Activated CD8-positive, alpha-beta T cell treated with anti-CD3 and anti-CD28 coated beads for 36 hours (primary cell): ENCODE measurements at regions not wholly inside any gene's neighbourhood (a gene's known extent, or its start where the extent isn't known, plus 50 kb on each side); places are given as distances from the start of the nearest gene placed in this dataset.
A peak's percentile ranks its signal among the peaks of the same experiment; 100 is the strongest.

Experiments used
- ATAC-seq: fragments of 200-7000 bp; cut with Tn5 transposase; one replicate; pipeline ENCODE4 v1.10.0; 2021; ENCODE audit warnings: mild to moderate bottlenecking, moderate library complexity
- CTCF ChIA-PET: fragments of 350-600 bp; sonication (Branson Sonifier 250); formaldehyde crosslinking; loops from one replicate; lab custom pipeline; 2021; ENCODE audit warnings: antibody characterized with exemption; lab: Charles Lee
- POLR2A ChIA-PET: fragments of 350-600 bp; sonication (Branson Sonifier 250); formaldehyde crosslinking; loops from one replicate; lab custom pipeline; 2021; ENCODE audit warnings: antibody characterized with exemption; lab: Charles Lee
- DNase-seq: peaks from one replicate; pipeline ENCODE4 v3.0.0-alpha.2; 2020
- H3K27ac Mint-ChIP-seq: one replicate; pipeline ENCODE4 v1.8.0; 2021; ENCODE audit warnings: mild to moderate bottlenecking, mixed read lengths
- H3K27me3 Mint-ChIP-seq: one replicate; pipeline ENCODE4 v1.8.0; 2021; ENCODE audit warnings: mixed read lengths
- H3K36me3 Mint-ChIP-seq: one replicate; pipeline ENCODE4 v1.8.0; 2021; ENCODE audit warnings: low read depth, mixed read lengths
- H3K4me1 Mint-ChIP-seq: one replicate; pipeline ENCODE4 v1.8.0; 2021; ENCODE audit warnings: low read depth, mixed read lengths
- H3K4me3 Mint-ChIP-seq: one replicate; pipeline ENCODE4 v1.8.0; 2021; ENCODE audit warnings: mild to moderate bottlenecking, moderate library complexity, mixed read lengths
- H3K9me3 Mint-ChIP-seq: one replicate; pipeline ENCODE4 v1.8.0; 2021; ENCODE audit warnings: mixed read lengths
- intact Hi-C: fragments of 100-400 bp; cut with micrococcal nuclease; formaldehyde crosslinking; loops from one replicate; pipeline ENCODE4 v1.10.0; 2022
- TF ChIP-seq, protein P1 (sequence below): fragments of 200-600 bp; IDR thresholded peaks from one replicate; pipeline ENCODE4 v1.8.0; 2022; ENCODE audit warnings: antibody characterized with exemption, mild to moderate bottlenecking

DNA sequence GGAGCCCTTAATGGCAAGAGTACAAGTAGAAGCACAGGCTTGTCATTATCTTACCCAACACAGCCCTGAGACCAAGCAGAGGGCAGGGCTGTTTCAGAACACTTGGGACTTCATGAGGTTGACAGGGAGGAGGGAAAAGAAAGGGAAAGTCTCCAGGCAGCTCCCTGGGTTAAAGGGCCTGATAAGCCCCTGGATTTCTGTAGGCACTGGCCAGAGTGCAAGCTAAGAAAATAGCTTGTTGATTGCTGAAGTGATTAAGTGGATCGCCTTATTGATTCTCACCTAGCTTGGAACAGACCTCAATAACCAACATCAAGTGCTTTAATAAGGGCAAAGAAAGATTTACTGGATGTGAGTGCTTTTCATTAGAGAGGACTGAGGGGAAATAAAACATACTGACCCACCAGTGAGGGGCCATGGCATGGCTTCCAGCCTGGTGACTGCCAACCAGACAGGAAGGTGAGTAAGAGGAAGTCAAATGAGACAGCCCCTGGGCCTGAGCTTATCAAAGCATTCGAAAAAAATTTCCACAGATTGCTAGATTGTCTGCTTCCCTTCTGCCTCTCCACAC is 121.4 kb upstream of the NFIA start:
- H3K4me1 Mint-ChIP-seq = no peaks in the 10 kb centered on the region
- no peak for ATAC-seq
- intact Hi-C loops = no loop called here
- peaks cover 9% of the 10 kb centered on the region for H3K27me3 Mint-ChIP-seq
- peak; percentile 2 for DNase-seq
- H3K9me3 Mint-ChIP-seq = peaks cover 8% of the 10 kb centered on the region
- H3K27ac Mint-ChIP-seq = no peak overlapping the region
- TF ChIP-seq, protein P1, sequence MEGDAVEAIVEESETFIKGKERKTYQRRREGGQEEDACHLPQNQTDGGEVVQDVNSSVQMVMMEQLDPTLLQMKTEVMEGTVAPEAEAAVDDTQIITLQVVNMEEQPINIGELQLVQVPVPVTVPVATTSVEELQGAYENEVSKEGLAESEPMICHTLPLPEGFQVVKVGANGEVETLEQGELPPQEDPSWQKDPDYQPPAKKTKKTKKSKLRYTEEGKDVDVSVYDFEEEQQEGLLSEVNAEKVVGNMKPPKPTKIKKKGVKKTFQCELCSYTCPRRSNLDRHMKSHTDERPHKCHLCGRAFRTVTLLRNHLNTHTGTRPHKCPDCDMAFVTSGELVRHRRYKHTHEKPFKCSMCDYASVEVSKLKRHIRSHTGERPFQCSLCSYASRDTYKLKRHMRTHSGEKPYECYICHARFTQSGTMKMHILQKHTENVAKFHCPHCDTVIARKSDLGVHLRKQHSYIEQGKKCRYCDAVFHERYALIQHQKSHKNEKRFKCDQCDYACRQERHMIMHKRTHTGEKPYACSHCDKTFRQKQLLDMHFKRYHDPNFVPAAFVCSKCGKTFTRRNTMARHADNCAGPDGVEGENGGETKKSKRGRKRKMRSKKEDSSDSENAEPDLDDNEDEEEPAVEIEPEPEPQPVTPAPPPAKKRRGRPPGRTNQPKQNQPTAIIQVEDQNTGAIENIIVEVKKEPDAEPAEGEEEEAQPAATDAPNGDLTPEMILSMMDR = no peak
- H3K4me3 Mint-ChIP-seq = no peak overlapping the region
- CTCF ChIA-PET = no interaction called here
- POLR2A ChIA-PET = no interaction called here
- peaks cover 4% of the 10 kb centered on the region for H3K36me3 Mint-ChIP-seq

DNA sequence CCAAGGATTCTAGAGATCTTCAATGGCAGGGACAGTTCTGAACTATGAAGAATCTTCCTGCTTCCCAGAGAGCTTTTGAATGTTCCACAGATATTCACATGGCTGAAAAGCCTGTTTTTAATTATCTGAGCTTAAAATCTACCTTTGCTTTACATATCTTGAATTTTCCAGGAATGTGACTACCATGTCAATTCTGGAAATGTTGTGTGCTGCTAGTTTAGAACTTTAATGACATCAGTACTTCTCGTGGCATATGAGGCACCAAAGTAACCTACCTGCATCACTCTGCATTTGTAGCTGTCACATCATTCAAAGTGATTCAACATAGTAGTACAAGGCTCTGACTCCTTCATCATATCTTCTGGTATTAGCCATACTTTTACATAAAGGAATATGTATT is 122.7 kb upstream of the NFIA start:
- peaks cover 9% of the 10 kb centered on the region for H3K27me3 Mint-ChIP-seq
- ChIA-PET POLR2A (interaction anchor here (1.2 kb wide), 1 partner anchor 44 kb away, joined by 3 read pairs; no protein-coding TSS in a partner anchor), CTCF (interaction anchor here (0.6 kb wide), 1 partner anchor 685 kb away, joined by 3 read pairs; no protein-coding TSS in a partner anchor)
- H3K9me3 Mint-ChIP-seq = peaks cover 2% of the 10 kb centered on the region
- DNase-seq = no peak
- H3K4me1 Mint-ChIP-seq = no peaks in the 10 kb centered on the region
- no peak overlapping the region for H3K27ac Mint-ChIP-seq
- TF ChIP-seq, protein P1 = no peak
- ATAC-seq = no peak
- intact Hi-C loops = no loop called here
- no peaks in the 10 kb centered on the region for H3K36me3 Mint-ChIP-seq
- no peak overlapping the region for H3K4me3 Mint-ChIP-seq

DNA sequence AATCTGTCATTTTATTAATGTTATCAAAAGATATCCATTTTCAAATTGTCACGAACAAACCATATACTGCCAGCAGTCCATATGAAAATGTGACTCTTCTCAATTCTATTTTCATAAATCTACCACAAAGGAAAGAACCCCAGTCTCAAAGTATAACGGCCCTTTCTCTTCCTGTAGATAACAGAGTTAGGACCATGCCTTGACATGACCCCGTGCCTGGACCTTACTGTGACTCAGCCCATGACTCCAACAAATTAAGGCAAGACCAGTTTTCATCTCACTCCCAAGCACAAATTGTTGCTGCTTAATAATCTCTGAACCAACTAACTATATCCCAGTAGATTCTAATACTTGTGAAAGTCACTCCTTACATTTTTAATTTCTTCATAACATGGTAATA is 124.4 kb upstream of the NFIA start:
- DNase-seq = no peak
- ChIA-PET CTCF (interaction anchor here (0.6 kb wide), 1 partner anchor 1241 kb away, joined by 3 read pairs; no protein-coding TSS in a partner anchor), POLR2A (no interaction called here)
- no peak for ATAC-seq
- H3K36me3 Mint-ChIP-seq = no peaks in the 10 kb centered on the region
- TF ChIP-seq, protein P1 = no peak
- no peaks in the 10 kb centered on the region for H3K9me3 Mint-ChIP-seq
- H3K4me1 Mint-ChIP-seq = no peaks in the 10 kb centered on the region
- peaks cover 6% of the 10 kb centered on the region for H3K27me3 Mint-ChIP-seq
- no peak overlapping the region for H3K4me3 Mint-ChIP-seq
- intact Hi-C loops = no loop called here
- no peak overlapping the region for H3K27ac Mint-ChIP-seq

DNA sequence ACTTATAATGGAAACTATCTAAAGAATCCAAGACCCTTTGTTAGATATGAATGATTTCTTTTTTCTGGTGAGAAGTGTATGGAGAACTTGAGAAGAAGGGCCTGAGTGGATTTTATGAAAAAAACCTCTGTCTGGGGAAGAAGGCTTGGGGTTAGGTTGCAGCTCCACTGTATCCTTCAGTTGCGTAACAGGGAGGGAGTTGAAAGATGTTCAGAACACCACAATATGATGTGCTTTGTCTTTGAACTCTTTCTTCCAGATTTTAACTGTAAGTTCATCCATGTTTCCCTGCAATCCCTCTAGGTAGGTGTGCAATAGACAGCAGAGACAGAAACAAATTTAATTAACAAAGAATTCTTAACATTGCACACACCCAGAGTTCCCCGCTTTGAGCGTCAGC is 125.8 kb upstream of the NFIA start:
- no peak overlapping the region for H3K4me3 Mint-ChIP-seq
- TF ChIP-seq, protein P1 = no peak
- H3K27ac Mint-ChIP-seq = no peak overlapping the region
- H3K9me3 Mint-ChIP-seq = no peaks in the 10 kb centered on the region
- POLR2A ChIA-PET = interaction anchor here (0.7 kb wide), 1 partner anchor 179 kb away, joined by 3 read pairs; no protein-coding TSS in a partner anchor
- DNase-seq = no peak
- no peaks in the 10 kb centered on the region for H3K36me3 Mint-ChIP-seq
- peaks cover 6% of the 10 kb centered on the region for H3K27me3 Mint-ChIP-seq
- H3K4me1 Mint-ChIP-seq = no peaks in the 10 kb centered on the region
- intact Hi-C loops = no loop called here
- CTCF ChIA-PET = interaction anchor here (1.0 kb wide), 1 partner anchor 14 kb away, joined by 3 read pairs; no protein-coding TSS in a partner anchor
- ATAC-seq = no peak

DNA sequence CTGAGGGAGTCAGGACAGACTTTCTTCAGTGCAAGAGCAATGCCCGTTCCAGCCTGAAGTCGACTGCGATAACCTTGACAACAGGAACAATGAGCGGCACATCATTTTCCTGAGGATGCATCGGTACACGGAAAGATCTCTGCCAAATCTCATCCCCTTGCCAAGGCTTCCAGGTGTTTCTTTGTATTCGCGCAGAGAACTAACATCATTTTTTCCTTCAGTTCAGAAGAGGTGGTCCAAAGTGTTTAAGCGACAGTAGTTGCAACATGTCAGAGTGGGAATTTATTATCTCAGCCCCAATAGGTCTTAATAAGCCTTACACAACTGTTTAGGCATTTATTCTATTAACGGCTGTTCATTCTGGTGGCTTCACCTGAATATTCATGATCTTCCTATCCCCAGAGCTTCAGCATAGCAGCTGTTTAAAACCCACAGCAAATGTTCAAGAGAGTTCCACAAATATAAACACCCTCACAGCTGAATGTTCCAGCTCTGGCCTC is 129.7 kb upstream of the NFIA start:
- Mint-ChIP-seq H3K36me3 (no peaks in the 10 kb centered on the region), H3K27ac (no peak overlapping the region), H3K4me3 (no peak overlapping the region), H3K9me3 (no peaks in the 10 kb centered on the region), H3K27me3 (peaks cover 9% of the 10 kb centered on the region), H3K4me1 (no peaks in the 10 kb centered on the region)
- CTCF ChIA-PET = no interaction called here
- DNase-seq (no peak), ATAC-seq (no peak)
- TF ChIP-seq, protein P1 = no peak
- POLR2A ChIA-PET = no interaction called here
- intact Hi-C loops = no loop called here
